Adipocyte (in vitro differentiated cells): ENCODE measurements at regions not wholly inside any gene's neighbourhood (a gene's known extent, or its start where the extent isn't known, plus 50 kb on each side); places are given as distances from the start of the nearest gene placed in this dataset.
A peak's percentile ranks its signal among the peaks of the same experiment; 100 is the strongest.

Experiments used
- DNase-seq: peaks from one replicate; pipeline ENCODE4 v3.0.0-alpha.2; 2015; ENCODE audit warnings: low read depth
- H3K27me3 ChIP-seq: replicated peaks from 2 replicates; pipeline ENCODE4 v1.7.0; 2013; ENCODE audit warnings: mild to moderate bottlenecking, low read length, moderate library complexity; ENCODE audit not compliant: control insufficient read depth, insufficient read depth
- H3K36me3 ChIP-seq: 2 replicates; pipeline ENCODE4 v1.7.0; 2013; ENCODE audit warnings: low read length, mild to moderate bottlenecking, moderate library complexity; ENCODE audit not compliant: control insufficient read depth, insufficient read depth, severe bottlenecking
- H3K4me1 ChIP-seq: 2 replicates; pipeline ENCODE4 v1.7.0; 2013; ENCODE audit warnings: mild to moderate bottlenecking, low read length, moderate library complexity; ENCODE audit not compliant: control insufficient read depth, insufficient read depth
- H3K4me3 ChIP-seq: 2 replicates; pipeline ENCODE4 v1.7.0; 2013; ENCODE audit warnings: mild to moderate bottlenecking, low read length, moderate library complexity
- H3K9ac ChIP-seq: 2 replicates; pipeline ENCODE4 v1.7.0; 2013; ENCODE audit warnings: mild to moderate bottlenecking, low read length, moderate library complexity
- H3K9me3 ChIP-seq: 2 replicates; pipeline ENCODE4 v1.7.0; 2013; ENCODE audit warnings: mild to moderate bottlenecking, low read length, moderate library complexity; ENCODE audit not compliant: control insufficient read depth

GRCh38 chr20:22795871-22796270 is 211.5 kb upstream of the FOXA2 start:
- H3K9ac ChIP-seq = peak overlapping the region; percentile 7
- DNase-seq = peak; percentile 97
- no peaks in the 10 kb centered on the region for H3K27me3 ChIP-seq
- H3K36me3 ChIP-seq = no peaks in the 10 kb centered on the region
- H3K4me3 ChIP-seq = peak overlapping the region; percentile 40
- H3K4me1 ChIP-seq = peaks cover 29% of the 10 kb centered on the region
- no peaks in the 10 kb centered on the region for H3K9me3 ChIP-seq

GRCh38 chr20:22796469-22797077 is 212.2 kb upstream of the FOXA2 start:
- Histone ChIP-seq H3K4me3 (peak overlapping the region; percentile 40), H3K27me3 (no peaks in the 10 kb centered on the region), H3K36me3 (no peaks in the 10 kb centered on the region), H3K4me1 (peaks cover 29% of the 10 kb centered on the region), H3K9me3 (no peaks in the 10 kb centered on the region), H3K9ac (peak overlapping the region; percentile 4)
- peak; percentile 66 for DNase-seq

- Histone ChIP-seq H3K4me1 (peaks cover 29% of the 10 kb centered on the region), H3K27me3 (peaks cover under 1% of the 10 kb centered on the region), H3K9me3 (no peaks in the 10 kb centered on the region), H3K9ac (no peak overlapping the region), H3K4me3 (no peak overlapping the region), H3K36me3 (no peaks in the 10 kb centered on the region)
- DNase-seq = no peak
Observed at GRCh38 chr20:22797103-22797502, 212.7 kb upstream of the FOXA2 start.

- Histone ChIP-seq H3K4me3 (no peak overlapping the region), H3K9ac (no peak overlapping the region), H3K4me1 (peaks cover 25% of the 10 kb centered on the region)
Observed at GRCh38 chr20:22799687-22800086, 215.3 kb upstream of the FOXA2 start.

GRCh38 chr20:22800129-22800528 is 215.8 kb upstream of the FOXA2 start:
- no peak overlapping the region for H3K4me3 ChIP-seq
- H3K4me1 ChIP-seq = peaks cover 25% of the 10 kb centered on the region
- no peak overlapping the region for H3K9ac ChIP-seq
- no peak for DNase-seq
- H3K36me3 ChIP-seq = no peaks in the 10 kb centered on the region
- H3K27me3 ChIP-seq = peaks cover 12% of the 10 kb centered on the region
- H3K9me3 ChIP-seq = no peaks in the 10 kb centered on the region

More at GRCh38 chr20:22799687-22800086, 215.3 kb upstream of the FOXA2 start:
- Histone ChIP-seq H3K36me3 (no peaks in the 10 kb centered on the region), H3K9me3 (no peaks in the 10 kb centered on the region), H3K27me3 (peaks cover 12% of the 10 kb centered on the region)
- no peak for DNase-seq

GRCh38 chr20:22801528-22801927 is 217.2 kb upstream of the FOXA2 start:
- H3K27me3 ChIP-seq = peaks cover 20% of the 10 kb centered on the region
- H3K4me3 ChIP-seq = no peak overlapping the region

GRCh38 chr20:22802296-22802695 is 217.9 kb upstream of the FOXA2 start:
- H3K4me1 ChIP-seq = peaks cover 12% of the 10 kb centered on the region
- no peaks in the 10 kb centered on the region for H3K9me3 ChIP-seq
- no peak overlapping the region for H3K4me3 ChIP-seq
- no peak for DNase-seq
- H3K36me3 ChIP-seq = no peaks in the 10 kb centered on the region
- H3K27me3 ChIP-seq = peaks cover 20% of the 10 kb centered on the region
- H3K9ac ChIP-seq = no peak overlapping the region

More at GRCh38 chr20:22801528-22801927, 217.2 kb upstream of the FOXA2 start:
- peaks cover 15% of the 10 kb centered on the region for H3K4me1 ChIP-seq
- H3K36me3 ChIP-seq = no peaks in the 10 kb centered on the region
- no peak overlapping the region for H3K9ac ChIP-seq
- DNase-seq = peak; percentile 48
- no peaks in the 10 kb centered on the region for H3K9me3 ChIP-seq

GRCh38 chr20:22805219-22805618 is 220.8 kb upstream of the FOXA2 start:
- DNase-seq = peak; percentile 74
- no peak overlapping the region for H3K9ac ChIP-seq
- no peaks in the 10 kb centered on the region for H3K36me3 ChIP-seq
- H3K27me3 ChIP-seq = peaks cover 20% of the 10 kb centered on the region
- peaks cover 12% of the 10 kb centered on the region for H3K4me1 ChIP-seq
- H3K9me3 ChIP-seq = no peaks in the 10 kb centered on the region
- no peak overlapping the region for H3K4me3 ChIP-seq

- no peak for DNase-seq
- Histone ChIP-seq H3K4me3 (no peak overlapping the region), H3K4me1 (peaks cover 12% of the 10 kb centered on the region), H3K27me3 (peaks cover 20% of the 10 kb centered on the region), H3K9ac (no peak overlapping the region), H3K36me3 (no peaks in the 10 kb centered on the region), H3K9me3 (no peaks in the 10 kb centered on the region)
Observed at GRCh38 chr20:22805996-22806395, 221.6 kb upstream of the FOXA2 start.

GRCh38 chr20:22807045-22807444 is 222.7 kb upstream of the FOXA2 start:
- Histone ChIP-seq H3K4me1 (peaks cover 12% of the 10 kb centered on the region), H3K9ac (no peak overlapping the region), H3K9me3 (no peaks in the 10 kb centered on the region), H3K27me3 (peaks cover 20% of the 10 kb centered on the region), H3K4me3 (no peak overlapping the region), H3K36me3 (no peaks in the 10 kb centered on the region)
- no peak for DNase-seq

- no peaks in the 10 kb centered on the region for H3K9me3 ChIP-seq
- H3K36me3 ChIP-seq = no peaks in the 10 kb centered on the region
- no peak for DNase-seq
- H3K4me3 ChIP-seq = no peak overlapping the region
- peaks cover 12% of the 10 kb centered on the region for H3K4me1 ChIP-seq
- peaks cover 13% of the 10 kb centered on the region for H3K27me3 ChIP-seq
- H3K9ac ChIP-seq = no peak overlapping the region
Observed at GRCh38 chr20:22807646-22808244, 223.4 kb upstream of the FOXA2 start.
